ENCODE measurements at regions not wholly inside any gene's neighbourhood (a gene's known extent, or its start where the extent isn't known, plus 50 kb on each side); places are given as distances from the start of the nearest gene placed in this dataset.

GRCh38 chr14:38536376-38537038, 280.6 kb upstream of the CLEC14A start:
- ChIA-PET CTCF (interaction anchor here (0.6 kb wide), 1 partner anchor 1046 kb away, joined by 3 read pairs; no protein-coding TSS in a partner anchor), POLR2A (ENCODE audit: low non-redundant PET) (no interaction called here)
- TF ChIP-seq CTCF (conservative IDR thresholded peaks at IDR 0.05; ENCODE audit: low read depth), result no peak
- no peak overlapping the region for H3K27ac ChIP-seq
- DNase-seq (ENCODE audit: low spot score), result no peak

- TF ChIP-seq CTCF (conservative IDR thresholded peaks at IDR 0.05; ENCODE audit: low read depth), result no peak
- H3K27ac ChIP-seq, result no peak overlapping the region
- ChIA-PET POLR2A (ENCODE audit: low non-redundant PET) (no interaction called here), CTCF (no interaction called here)
- DNase-seq (ENCODE audit: low spot score), result no peak
These were observed 272.7 kb upstream of the CLEC14A start for GRCh38 chr14:38528582-38528981.

- no peak for TF ChIP-seq CTCF (conservative IDR thresholded peaks at IDR 0.05; ENCODE audit: low read depth)
- ChIA-PET POLR2A (ENCODE audit: low non-redundant PET) (no interaction called here), CTCF (no interaction called here)
- no peak overlapping the region for H3K27ac ChIP-seq
- DNase-seq (ENCODE audit: low spot score), result no peak
These were observed 271.6 kb upstream of the CLEC14A start for GRCh38 chr14:38527502-38527878.

- no peak overlapping the region for H3K27ac ChIP-seq
- ChIA-PET POLR2A (ENCODE audit: low non-redundant PET) (no interaction called here), CTCF (interaction anchor here (0.6 kb wide), 1 partner anchor 1689 kb away, joined by 3 read pairs; no protein-coding TSS in a partner anchor)
- no peak for TF ChIP-seq CTCF (conservative IDR thresholded peaks at IDR 0.05; ENCODE audit: low read depth)
- DNase-seq (ENCODE audit: low spot score), result no peak
These were observed 271.1 kb upstream of the CLEC14A start for GRCh38 chr14:38526826-38527501.

GRCh38 chr14:38524636-38525509, 269.0 kb upstream of the CLEC14A start:
- no peak for TF ChIP-seq CTCF (conservative IDR thresholded peaks at IDR 0.05; ENCODE audit: low read depth)
- CTCF ChIA-PET, result no interaction called here
- DNase-seq (ENCODE audit: low spot score), result no peak
- POLR2A ChIA-PET (ENCODE audit: low non-redundant PET), result no interaction called here
- H3K27ac ChIP-seq, result no peak overlapping the region

- ChIA-PET POLR2A (ENCODE audit: low non-redundant PET) (no interaction called here), CTCF (no interaction called here)
- no peak for DNase-seq (ENCODE audit: low spot score)
- H3K27ac ChIP-seq, result no peak overlapping the region
- no peak for TF ChIP-seq CTCF (conservative IDR thresholded peaks at IDR 0.05; ENCODE audit: low read depth)
These were observed 266.8 kb upstream of the CLEC14A start for GRCh38 chr14:38522724-38523123.
